ENCODE measurements at regions not wholly inside any gene's neighbourhood (a gene's known extent, or its start where the extent isn't known, plus 50 kb on each side); places are given as distances from the start of the nearest gene placed in this dataset.

DNA sequence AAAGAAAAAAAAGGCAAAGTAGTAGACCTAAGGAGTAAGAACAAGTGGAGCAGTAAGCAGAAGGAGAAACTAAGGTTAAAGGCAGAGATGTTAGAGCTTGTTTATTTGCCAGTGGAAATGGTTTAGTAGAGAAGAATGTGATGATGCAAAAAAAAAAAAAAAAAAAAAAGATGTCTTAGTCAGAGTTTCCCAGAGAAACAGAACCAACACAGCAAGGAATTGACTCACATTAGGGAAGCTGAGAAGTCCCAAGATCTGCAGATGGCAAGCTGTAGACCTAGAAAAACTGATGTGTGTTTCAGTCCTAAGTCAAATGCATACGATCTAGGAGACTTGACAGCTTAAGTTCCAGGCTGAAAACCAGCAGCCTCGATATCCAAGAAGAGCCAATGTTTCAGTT is 1548.8 kb upstream of the LRRTM1 start:
- TF ChIP-seq, protein P1, sequence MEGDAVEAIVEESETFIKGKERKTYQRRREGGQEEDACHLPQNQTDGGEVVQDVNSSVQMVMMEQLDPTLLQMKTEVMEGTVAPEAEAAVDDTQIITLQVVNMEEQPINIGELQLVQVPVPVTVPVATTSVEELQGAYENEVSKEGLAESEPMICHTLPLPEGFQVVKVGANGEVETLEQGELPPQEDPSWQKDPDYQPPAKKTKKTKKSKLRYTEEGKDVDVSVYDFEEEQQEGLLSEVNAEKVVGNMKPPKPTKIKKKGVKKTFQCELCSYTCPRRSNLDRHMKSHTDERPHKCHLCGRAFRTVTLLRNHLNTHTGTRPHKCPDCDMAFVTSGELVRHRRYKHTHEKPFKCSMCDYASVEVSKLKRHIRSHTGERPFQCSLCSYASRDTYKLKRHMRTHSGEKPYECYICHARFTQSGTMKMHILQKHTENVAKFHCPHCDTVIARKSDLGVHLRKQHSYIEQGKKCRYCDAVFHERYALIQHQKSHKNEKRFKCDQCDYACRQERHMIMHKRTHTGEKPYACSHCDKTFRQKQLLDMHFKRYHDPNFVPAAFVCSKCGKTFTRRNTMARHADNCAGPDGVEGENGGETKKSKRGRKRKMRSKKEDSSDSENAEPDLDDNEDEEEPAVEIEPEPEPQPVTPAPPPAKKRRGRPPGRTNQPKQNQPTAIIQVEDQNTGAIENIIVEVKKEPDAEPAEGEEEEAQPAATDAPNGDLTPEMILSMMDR (conservative IDR thresholded peaks at IDR 0.05 in 1 of 2, IDR thresholded peaks at IDR 0.05 in 1 of 2; ENCODE audit: low read depth in 1 of 2, low read length in 2 of 2) = no peak
- TF ChIP-seq EZH2 (IDR thresholded peaks at IDR 0.05; ENCODE audit: low read length, missing control alignments) = no peak

All from fibroblast of lung (primary cell).